ENCODE measurements at regions not wholly inside any gene's neighbourhood (a gene's known extent, or its start where the extent isn't known, plus 50 kb on each side); places are given as distances from the start of the nearest gene placed in this dataset.
"Not testable (repeated sequence)": the region's sequence is repeated elsewhere in the genome, so short reads cannot be mapped to it uniquely, and the experiment has no call there.

GRCh38 chr17:22128723-22129122 is 436.4 kb downstream of the KCNJ18 start:
- intact Hi-C loops (cut with DNase I), result no loop called here
- no peaks in the 10 kb centered on the region for H3K9me3 ChIP-seq
- no peak for DNase-seq (ENCODE audit: extremely low spot score in 2 of 2)
- TF ChIP-seq POLR2A (IDR thresholded peaks at IDR 0.05), result no peak
- TF ChIP-seq POLR2AphosphoS5 (IDR thresholded peaks at IDR 0.05; ENCODE audit: insufficient read depth in 1 of 2, low read depth in 1 of 2), result no peak
- TF ChIP-seq, protein P1, sequence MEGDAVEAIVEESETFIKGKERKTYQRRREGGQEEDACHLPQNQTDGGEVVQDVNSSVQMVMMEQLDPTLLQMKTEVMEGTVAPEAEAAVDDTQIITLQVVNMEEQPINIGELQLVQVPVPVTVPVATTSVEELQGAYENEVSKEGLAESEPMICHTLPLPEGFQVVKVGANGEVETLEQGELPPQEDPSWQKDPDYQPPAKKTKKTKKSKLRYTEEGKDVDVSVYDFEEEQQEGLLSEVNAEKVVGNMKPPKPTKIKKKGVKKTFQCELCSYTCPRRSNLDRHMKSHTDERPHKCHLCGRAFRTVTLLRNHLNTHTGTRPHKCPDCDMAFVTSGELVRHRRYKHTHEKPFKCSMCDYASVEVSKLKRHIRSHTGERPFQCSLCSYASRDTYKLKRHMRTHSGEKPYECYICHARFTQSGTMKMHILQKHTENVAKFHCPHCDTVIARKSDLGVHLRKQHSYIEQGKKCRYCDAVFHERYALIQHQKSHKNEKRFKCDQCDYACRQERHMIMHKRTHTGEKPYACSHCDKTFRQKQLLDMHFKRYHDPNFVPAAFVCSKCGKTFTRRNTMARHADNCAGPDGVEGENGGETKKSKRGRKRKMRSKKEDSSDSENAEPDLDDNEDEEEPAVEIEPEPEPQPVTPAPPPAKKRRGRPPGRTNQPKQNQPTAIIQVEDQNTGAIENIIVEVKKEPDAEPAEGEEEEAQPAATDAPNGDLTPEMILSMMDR (IDR thresholded peaks at IDR 0.05), result no peak
- no peaks in the 10 kb centered on the region for H3K36me3 ChIP-seq
- no peaks in the 10 kb centered on the region for H3K4me1 ChIP-seq
- no peak overlapping the region for H3K4me3 ChIP-seq
- no peaks in the 10 kb centered on the region for H3K27me3 ChIP-seq
- H3K27ac ChIP-seq, result no peak overlapping the region

DNA sequence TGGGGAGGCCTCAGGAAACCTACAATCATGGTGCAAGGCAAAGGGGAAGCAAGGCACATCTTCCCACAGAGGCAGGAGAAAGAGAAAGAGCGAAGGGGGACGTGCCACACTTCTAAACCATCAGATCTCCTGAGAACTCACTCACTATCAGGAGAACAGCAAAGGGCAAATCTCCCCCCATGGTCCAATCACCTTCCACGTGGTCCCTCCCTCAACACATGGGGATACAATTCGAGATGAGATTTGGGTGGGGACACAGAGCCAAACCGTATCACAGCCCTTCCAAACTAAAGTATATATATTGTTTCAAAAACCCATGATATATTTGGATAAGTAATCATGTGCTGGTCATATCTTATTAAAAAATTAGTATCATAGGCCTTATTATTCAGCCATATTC is 437.6 kb downstream of the KCNJ18 start:
- H3K27ac ChIP-seq; H3K4me1 ChIP-seq; H3K9me3 ChIP-seq; intact Hi-C loops (cut with DNase I); H3K4me3 ChIP-seq; H3K36me3 ChIP-seq; DNase-seq (ENCODE audit: extremely low spot score in 2 of 2); H3K27me3 ChIP-seq: not testable (repeated sequence)

GRCh38 chr17:22131740-22132139 is 439.4 kb downstream of the KCNJ18 start:
- TF ChIP-seq, protein P1 (IDR thresholded peaks at IDR 0.05), result no peak
- no peak for TF ChIP-seq POLR2AphosphoS5 (IDR thresholded peaks at IDR 0.05; ENCODE audit: insufficient read depth in 1 of 2, low read depth in 1 of 2)
- TF ChIP-seq POLR2A (IDR thresholded peaks at IDR 0.05), result no peak
- no peak for DNase-seq (ENCODE audit: extremely low spot score in 2 of 2)
- Histone ChIP-seq H3K27me3 (no peaks in the 10 kb centered on the region), H3K36me3 (no peaks in the 10 kb centered on the region), H3K4me3 (no peak overlapping the region), H3K4me1 (no peaks in the 10 kb centered on the region), H3K27ac (no peak overlapping the region), H3K9me3 (no peaks in the 10 kb centered on the region)
- intact Hi-C loops (cut with DNase I), result no loop called here

DNA sequence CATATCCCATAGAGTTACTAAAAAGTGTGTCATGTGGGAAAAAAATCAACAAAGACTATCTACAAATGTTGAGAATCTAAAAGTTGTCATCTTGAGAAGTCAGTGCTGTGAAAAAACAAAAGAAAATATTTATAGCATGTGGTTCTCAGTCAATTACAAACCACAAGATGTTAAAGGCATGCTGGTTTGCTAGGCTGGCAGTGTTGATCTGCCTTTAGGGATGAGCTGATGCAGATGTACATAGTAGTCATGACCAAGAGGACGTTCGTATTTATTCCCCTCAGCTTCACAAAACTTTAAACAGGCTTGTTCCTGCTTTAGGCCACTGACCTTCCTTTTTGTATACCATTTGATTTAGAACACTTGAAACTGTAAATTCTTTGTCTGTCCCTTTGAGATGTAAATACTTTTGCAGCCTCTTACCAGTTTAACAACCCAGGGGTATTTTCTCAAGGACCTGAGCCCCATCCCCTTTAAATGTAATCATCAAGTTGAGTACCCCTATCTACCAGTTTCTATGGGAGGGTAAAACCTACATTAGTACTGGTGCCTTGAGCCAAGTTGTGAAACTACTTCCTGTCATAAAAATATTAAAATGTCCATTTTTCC is 446.6 kb downstream of the KCNJ18 start:
- no peak overlapping the region for H3K4me3 ChIP-seq
- H3K36me3 ChIP-seq, result no peaks in the 10 kb centered on the region
- TF ChIP-seq POLR2AphosphoS5 (IDR thresholded peaks at IDR 0.05; ENCODE audit: insufficient read depth in 1 of 2, low read depth in 1 of 2) (no peak), POLR2A (IDR thresholded peaks at IDR 0.05) (no peak)
- TF ChIP-seq, protein P1 (IDR thresholded peaks at IDR 0.05), result no peak
- H3K27me3 ChIP-seq, result no peaks in the 10 kb centered on the region
- no peak for DNase-seq (ENCODE audit: extremely low spot score in 2 of 2)
- intact Hi-C loops (cut with DNase I), result no loop called here
- H3K27ac ChIP-seq, result no peak overlapping the region
- H3K9me3 ChIP-seq, result no peaks in the 10 kb centered on the region
- no peaks in the 10 kb centered on the region for H3K4me1 ChIP-seq

GRCh38 chr17:22142091-22142490 is 449.8 kb downstream of the KCNJ18 start:
- no peak for DNase-seq (ENCODE audit: extremely low spot score in 2 of 2)
- Histone ChIP-seq H3K9me3 (no peaks in the 10 kb centered on the region), H3K36me3 (no peaks in the 10 kb centered on the region), H3K27ac (no peak overlapping the region), H3K27me3 (no peaks in the 10 kb centered on the region), H3K4me1 (no peaks in the 10 kb centered on the region), H3K4me3 (no peak overlapping the region)
- TF ChIP-seq POLR2AphosphoS5 (IDR thresholded peaks at IDR 0.05; ENCODE audit: insufficient read depth in 1 of 2, low read depth in 1 of 2), result no peak
- TF ChIP-seq, protein P1 (IDR thresholded peaks at IDR 0.05), result no peak
- TF ChIP-seq POLR2A (IDR thresholded peaks at IDR 0.05), result no peak
- intact Hi-C loops (cut with DNase I), result no loop called here

All from vagina (tissue), 2 donors.